HUES64 (cell line): ENCODE measurements at regions not wholly inside any gene's neighbourhood (a gene's known extent, or its start where the extent isn't known, plus 50 kb on each side); places are given as distances from the start of the nearest gene placed in this dataset.
A peak's percentile ranks its signal among the peaks of the same experiment; 100 is the strongest.

Source experiments
- H3K27ac ChIP-seq: 2 replicates; pipeline ENCODE4 v1.7.0; 2013; ENCODE audit warnings: low read depth, low read length, inconsistent platforms
- H3K27me3 ChIP-seq: 2 replicates; pipeline ENCODE4 v1.6.1; 2013; ENCODE audit warnings: mild to moderate bottlenecking, low read length; ENCODE audit not compliant: insufficient read depth
- H3K36me3 ChIP-seq: 2 replicates; pipeline ENCODE4 v1.6.1; 2013; ENCODE audit warnings: mild to moderate bottlenecking, low read length; ENCODE audit not compliant: insufficient read depth
- H3K4me1 ChIP-seq: 2 replicates; pipeline ENCODE4 v1.6.1; 2013; ENCODE audit warnings: mild to moderate bottlenecking, low read length, moderate library complexity; ENCODE audit not compliant: insufficient read depth
- H3K4me3 ChIP-seq: 2 replicates; pipeline ENCODE4 v1.5.1; 2013; ENCODE audit warnings: mild to moderate bottlenecking, low read length, moderate library complexity
- H3K9ac ChIP-seq: 2 replicates; pipeline ENCODE4 v1.6.1; 2013; ENCODE audit warnings: mild to moderate bottlenecking, low read depth, low read length
- H3K9me3 ChIP-seq: 2 replicates; pipeline ENCODE4 v1.6.1; 2013; ENCODE audit warnings: low read depth, low read length; ENCODE audit not compliant: insufficient read depth
- WGBS: fragments of 150-250, 120-280 bp; methylation state at CpG from one replicate; pipeline ENCODE4 v1.1.7; 2013; ENCODE audit warnings: missing lambda C conversion rate; 5-methylcytosine and 5-hydroxymethylcytosine counted together

DNA sequence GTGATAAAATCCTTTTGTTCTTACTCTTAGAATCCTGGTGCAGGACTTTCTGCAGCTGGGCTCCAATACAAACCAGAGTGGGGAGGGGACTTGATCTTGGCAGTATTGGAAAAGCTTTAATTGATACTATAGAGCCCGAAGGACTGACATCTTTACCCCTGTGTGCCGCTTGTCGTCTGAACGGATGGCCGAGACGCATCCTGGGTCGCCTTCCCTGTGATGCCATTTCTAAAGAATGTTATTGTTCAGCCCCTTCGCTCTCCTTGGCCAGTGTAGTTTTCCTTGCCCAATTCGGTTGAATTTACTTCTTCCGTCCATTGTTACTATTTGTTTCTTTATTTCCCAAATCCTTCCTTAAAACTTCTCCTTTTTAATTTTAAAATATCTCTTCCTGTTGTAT is 80.9 kb downstream of the CLDN34 start:
- Histone ChIP-seq H3K9ac (no peak overlapping the region), H3K27me3 (no peaks in the 10 kb centered on the region), H3K27ac (0 out of 2 replicates have a peak overlapping the region, but pooled peaks have one; percentile 13), H3K36me3 (no peaks in the 10 kb centered on the region), H3K4me1 (peaks cover 35% of the 10 kb centered on the region), H3K9me3 (no peaks in the 10 kb centered on the region), H3K4me3 (no peak overlapping the region)
- 40% methylated on average over 10 of the region's 10 CpGs for WGBS

DNA sequence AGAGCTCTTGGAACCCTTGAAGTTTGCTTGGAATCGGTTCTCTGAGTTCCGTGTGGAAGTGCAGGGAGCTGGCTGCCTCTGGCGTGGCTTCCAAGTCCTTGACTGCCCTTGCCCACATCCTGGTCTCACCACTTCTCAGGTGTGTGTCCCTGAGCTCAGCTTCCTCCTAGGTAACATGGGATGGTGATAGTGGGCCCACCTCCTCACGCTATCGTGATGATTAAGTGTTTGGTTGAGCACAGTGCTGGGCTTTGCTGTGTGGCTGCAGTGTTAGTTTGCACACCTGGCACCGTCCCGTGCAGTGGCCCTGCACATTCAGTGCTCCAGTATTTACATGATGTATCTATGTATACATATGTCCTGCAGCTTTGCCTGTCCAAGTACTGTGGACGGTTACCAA is 81.5 kb downstream of the CLDN34 start:
- Histone ChIP-seq H3K9ac (no peak overlapping the region), H3K36me3 (no peaks in the 10 kb centered on the region), H3K27me3 (no peaks in the 10 kb centered on the region), H3K4me3 (no peak overlapping the region), H3K9me3 (no peaks in the 10 kb centered on the region), H3K4me1 (peaks cover 35% of the 10 kb centered on the region), H3K27ac (no peak overlapping the region)
- WGBS, result 84% methylated on average over 5 of the region's 8 CpGs

DNA sequence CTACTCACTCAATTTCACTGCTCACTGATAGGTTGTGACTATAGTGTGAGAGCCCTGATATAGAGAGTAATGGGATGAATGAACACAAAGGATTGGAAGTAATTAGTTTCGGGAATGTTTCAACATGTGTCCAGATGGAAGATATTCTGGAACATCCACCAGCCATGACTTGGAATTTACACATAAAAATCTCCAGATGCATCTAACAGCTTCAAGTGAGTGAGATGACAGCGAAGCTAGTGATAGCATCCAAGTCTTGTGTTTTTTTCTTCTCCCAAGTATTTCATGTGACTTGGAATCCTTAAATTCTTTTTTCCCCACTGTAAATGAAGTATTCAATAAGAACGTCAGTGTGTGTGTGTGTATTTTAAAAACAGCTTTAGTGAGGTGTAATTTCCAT is 82.1 kb downstream of the CLDN34 start:
- Histone ChIP-seq H3K36me3 (no peaks in the 10 kb centered on the region), H3K9me3 (no peaks in the 10 kb centered on the region)
- WGBS, result 96% methylated on average over 2 of the region's 3 CpGs

DNA sequence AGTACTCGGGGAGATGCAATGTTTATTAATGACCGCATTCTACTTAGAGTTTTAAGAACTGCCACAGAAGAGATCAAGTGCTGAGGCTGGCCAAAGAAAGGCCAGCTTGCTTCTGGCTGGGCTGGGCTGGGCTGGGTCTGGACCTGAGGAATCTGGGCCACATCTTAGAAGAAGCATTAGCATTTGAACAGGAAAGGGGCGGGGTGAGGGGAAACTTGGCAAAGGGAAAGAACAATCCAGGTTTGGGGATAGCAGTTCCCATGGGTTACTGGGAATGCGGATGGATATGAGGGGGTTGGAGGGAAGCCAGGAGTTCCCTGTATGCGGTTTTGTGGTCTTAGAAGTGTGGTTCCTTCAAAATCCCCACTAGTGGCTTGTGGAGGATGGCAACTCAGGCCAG is 83.3 kb downstream of the CLDN34 start:
- Histone ChIP-seq H3K4me1 (peaks cover 35% of the 10 kb centered on the region), H3K4me3 (no peak overlapping the region), H3K9ac (no peak overlapping the region), H3K27ac (peak overlapping the region; percentile 56; the same call in 1 of the 2 replicates), H3K27me3 (no peaks in the 10 kb centered on the region), H3K9me3 (no peaks in the 10 kb centered on the region), H3K36me3 (no peaks in the 10 kb centered on the region)
- WGBS, result 22% methylated on average over 5 of the region's 5 CpGs

More for the DNA sequence above, 82.1 kb downstream of the CLDN34 start:
- no peak overlapping the region for H3K4me3 ChIP-seq
- H3K27ac ChIP-seq, result no peak overlapping the region; the same call in 1 of the 2 replicates
- H3K9ac ChIP-seq, result no peak overlapping the region
- H3K27me3 ChIP-seq, result no peaks in the 10 kb centered on the region
- H3K4me1 ChIP-seq, result peaks cover 35% of the 10 kb centered on the region

DNA sequence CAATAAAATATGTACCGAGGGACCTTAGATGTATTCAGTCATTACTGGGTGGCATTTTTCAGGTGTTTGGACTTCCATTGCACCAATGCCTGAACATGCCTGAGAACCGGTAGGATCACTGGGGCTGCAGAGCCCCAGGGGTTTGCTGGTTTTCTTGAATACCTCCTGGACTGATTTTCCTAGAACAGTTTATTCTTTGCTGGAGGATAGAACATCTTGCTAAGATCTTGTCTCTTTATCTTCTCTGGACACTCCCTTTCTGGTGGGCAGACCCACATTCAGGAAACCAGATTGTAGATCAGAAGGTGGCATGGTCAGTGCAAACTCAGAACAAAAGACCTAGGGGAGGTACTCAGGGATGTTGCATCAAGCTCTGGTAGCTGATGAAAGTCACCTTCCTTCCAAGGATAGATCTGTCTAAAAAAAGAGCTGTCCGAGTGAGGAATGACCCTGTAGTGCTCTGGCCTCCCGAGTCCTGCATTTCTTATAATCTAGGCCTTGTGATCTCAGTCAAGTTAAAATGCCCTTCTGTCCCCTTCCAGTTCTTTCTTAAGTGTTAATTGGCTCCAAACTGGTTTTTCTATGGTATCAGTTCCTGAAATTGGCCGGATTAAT is 84.8 kb downstream of the CLDN34 start:
- H3K9ac ChIP-seq, result no peak overlapping the region
- H3K36me3 ChIP-seq, result no peaks in the 10 kb centered on the region
- 90% methylated on average over 5 of the region's 5 CpGs for WGBS
- no peak overlapping the region for H3K4me3 ChIP-seq
- H3K27me3 ChIP-seq, result no peaks in the 10 kb centered on the region
- no peaks in the 10 kb centered on the region for H3K9me3 ChIP-seq
- H3K4me1 ChIP-seq, result peaks cover 35% of the 10 kb centered on the region
- H3K27ac ChIP-seq, result no peak overlapping the region

DNA sequence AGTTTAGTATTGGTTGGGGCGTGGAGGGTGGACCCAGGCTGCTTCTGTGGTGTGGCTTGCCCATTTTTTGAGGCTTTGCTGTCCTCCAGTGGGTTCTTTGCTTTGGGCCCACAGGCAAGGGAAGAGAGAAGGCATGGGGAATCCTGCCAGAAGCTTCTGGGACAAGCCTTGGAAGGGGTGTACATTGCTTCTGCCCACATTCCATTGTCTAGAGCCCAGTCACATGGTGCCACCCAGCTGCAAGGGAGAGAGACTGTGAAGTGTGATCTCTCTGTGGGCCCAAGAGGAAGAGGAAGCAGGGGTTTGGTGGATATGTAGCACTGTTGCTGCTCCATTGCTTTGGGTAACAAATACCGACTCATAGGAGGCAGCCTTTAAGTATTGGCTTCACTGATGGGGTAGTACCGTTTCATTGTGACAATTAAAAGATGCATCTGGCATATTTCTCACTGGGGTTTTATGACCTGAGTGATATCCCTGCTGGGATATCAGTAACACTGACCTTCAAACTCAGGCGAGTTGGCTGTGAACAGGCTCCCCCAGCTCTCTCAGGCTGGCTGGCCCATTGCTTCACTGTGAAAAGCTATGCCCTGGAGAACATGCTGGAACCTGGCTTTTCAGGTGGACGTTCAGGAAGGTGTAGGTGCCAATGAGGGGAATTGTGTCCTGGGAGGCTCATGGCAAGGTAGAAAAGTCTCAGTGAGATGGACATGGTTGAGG is 85.9 kb downstream of the CLDN34 start:
- 92% methylated on average over 5 of the region's 5 CpGs for WGBS
- no peak overlapping the region for H3K4me3 ChIP-seq
- no peak overlapping the region for H3K27ac ChIP-seq
- H3K36me3 ChIP-seq, result no peaks in the 10 kb centered on the region
- peaks cover 28% of the 10 kb centered on the region for H3K4me1 ChIP-seq
- no peak overlapping the region for H3K9ac ChIP-seq
- no peaks in the 10 kb centered on the region for H3K27me3 ChIP-seq
- no peaks in the 10 kb centered on the region for H3K9me3 ChIP-seq

DNA sequence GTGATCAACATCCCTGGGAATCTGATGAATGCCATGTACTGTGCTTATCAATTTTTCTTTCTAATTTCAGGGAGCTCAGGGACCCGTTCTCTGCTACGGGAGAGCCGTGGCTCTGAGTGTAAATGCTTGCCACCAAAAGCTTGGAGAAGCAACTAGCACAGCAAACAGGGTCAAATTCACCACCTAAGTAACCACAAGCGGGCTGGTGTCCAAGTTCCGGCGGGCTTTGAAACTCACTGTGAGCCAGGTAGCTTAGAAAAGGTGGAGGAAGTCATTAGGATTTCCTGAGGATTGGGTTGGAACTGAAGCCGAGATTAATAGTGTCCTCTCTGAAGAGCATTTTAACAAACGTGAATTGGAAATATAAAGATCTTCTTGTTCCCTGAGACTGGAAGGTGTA is 87.2 kb downstream of the CLDN34 start:
- Histone ChIP-seq H3K27me3 (no peaks in the 10 kb centered on the region), H3K36me3 (no peaks in the 10 kb centered on the region), H3K27ac (no peak overlapping the region), H3K4me3 (no peak overlapping the region), H3K9ac (no peak overlapping the region), H3K9me3 (no peaks in the 10 kb centered on the region), H3K4me1 (peaks cover 17% of the 10 kb centered on the region)
- 92% methylated on average over 8 of the region's 8 CpGs for WGBS

DNA sequence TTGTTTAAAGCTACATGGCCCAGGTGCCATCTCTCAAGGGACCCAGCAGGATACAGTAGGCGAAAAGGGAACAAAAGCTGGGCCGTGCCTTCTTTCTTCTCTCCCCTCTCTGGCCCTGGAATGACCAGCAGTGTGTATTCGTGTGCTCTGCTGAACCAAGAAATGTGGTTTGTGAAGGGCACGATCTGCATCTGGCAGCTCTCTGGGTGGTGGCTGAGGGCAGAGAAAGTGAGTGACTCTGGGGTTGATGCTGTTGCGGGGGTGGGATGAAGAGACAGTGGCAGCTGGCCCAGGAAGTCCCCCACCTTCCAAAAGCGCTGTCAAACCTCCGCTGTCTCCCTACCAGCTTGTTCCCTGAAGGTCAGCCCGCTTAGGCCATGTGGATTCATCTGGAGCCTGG is 88.3 kb downstream of the CLDN34 start:
- no peak overlapping the region for H3K27ac ChIP-seq
- no peak overlapping the region for H3K9ac ChIP-seq
- H3K36me3 ChIP-seq, result no peaks in the 10 kb centered on the region
- peaks cover 8% of the 10 kb centered on the region for H3K4me1 ChIP-seq
- no peaks in the 10 kb centered on the region for H3K27me3 ChIP-seq
- WGBS, result 91% methylated on average over 8 of the region's 8 CpGs
- H3K4me3 ChIP-seq, result no peak overlapping the region
- no peaks in the 10 kb centered on the region for H3K9me3 ChIP-seq

DNA sequence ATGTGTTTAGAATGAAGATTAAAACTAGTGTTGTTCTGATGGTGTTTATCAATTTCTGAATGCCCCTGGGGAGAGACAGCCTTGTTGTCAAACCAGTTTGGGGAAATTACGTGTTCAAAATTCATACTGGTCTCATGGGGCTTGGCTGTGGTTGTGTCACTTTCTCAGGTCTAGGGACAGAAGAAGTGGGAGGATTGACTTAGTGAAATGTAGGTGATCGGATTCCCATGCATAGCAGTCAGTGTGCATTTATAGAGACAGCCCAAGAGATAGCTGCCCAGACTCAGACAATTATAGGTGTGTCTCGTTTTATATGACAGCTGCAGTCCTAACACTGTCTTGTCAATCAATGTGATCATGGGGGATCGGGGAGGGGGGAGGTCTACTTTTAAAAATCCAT is 94.4 kb upstream of the CLCN4 start:
- Histone ChIP-seq H3K9ac (no peak overlapping the region), H3K9me3 (no peaks in the 10 kb centered on the region), H3K27me3 (no peaks in the 10 kb centered on the region), H3K27ac (no peak overlapping the region), H3K4me3 (no peak overlapping the region), H3K36me3 (peaks cover 4% of the 10 kb centered on the region; the same call in 1 of the 2 replicates), H3K4me1 (peaks cover 6% of the 10 kb centered on the region; the same call in 1 of the 2 replicates)
- WGBS, result 85% methylated on average over 3 of the region's 4 CpGs

DNA sequence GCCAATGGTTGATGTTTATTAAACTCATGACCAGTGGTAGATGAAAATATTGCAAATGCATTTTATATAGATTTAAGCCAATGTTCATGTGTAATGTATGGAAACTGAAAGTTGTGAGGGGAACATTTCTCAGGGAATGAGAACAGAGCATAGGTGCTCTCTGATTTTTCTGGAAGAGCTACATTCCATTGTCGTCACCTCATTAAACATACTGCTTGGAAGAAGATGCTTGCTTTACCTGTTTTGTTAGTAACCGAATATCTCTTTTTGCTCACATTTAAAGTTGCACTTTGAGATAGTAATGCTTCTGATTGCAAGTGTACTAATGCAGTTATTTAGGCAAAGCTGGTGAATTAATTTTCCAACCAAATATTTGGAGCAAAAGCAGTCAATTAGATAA is 93.8 kb upstream of the CLCN4 start:
- peaks cover 10% of the 10 kb centered on the region for H3K36me3 ChIP-seq
- no peak overlapping the region for H3K4me3 ChIP-seq
- H3K9me3 ChIP-seq, result no peaks in the 10 kb centered on the region
- H3K4me1 ChIP-seq, result peaks cover 6% of the 10 kb centered on the region; the same call in 1 of the 2 replicates
- 100% methylated on average over 1 of the region's 2 CpGs for WGBS
- H3K27ac ChIP-seq, result no peak overlapping the region
- H3K27me3 ChIP-seq, result no peaks in the 10 kb centered on the region
- H3K9ac ChIP-seq, result no peak overlapping the region

DNA sequence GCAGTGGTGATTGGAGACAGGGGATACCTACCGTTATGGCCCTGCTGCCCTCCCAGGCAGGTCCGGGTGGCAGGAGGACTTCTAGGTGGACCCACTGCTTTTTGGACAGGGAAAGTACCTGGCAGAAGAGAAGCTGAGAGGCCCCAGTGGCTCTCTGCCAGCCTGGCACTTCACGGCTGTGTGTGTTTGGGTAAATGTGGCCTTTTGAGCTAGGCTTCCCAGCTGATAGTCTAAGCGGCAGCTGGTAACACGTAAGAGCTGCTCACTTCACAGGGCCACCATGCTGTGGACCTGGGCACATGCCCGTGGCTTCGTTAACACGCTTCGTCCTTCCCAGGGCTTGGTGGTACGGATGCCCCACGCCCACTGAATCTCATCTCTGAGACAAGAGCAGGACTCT is 92.0 kb upstream of the CLCN4 start:
- H3K27ac ChIP-seq, result no peak overlapping the region
- 84% methylated on average over 11 of the region's 11 CpGs for WGBS
- H3K27me3 ChIP-seq, result no peaks in the 10 kb centered on the region
- H3K4me1 ChIP-seq, result peaks cover 6% of the 10 kb centered on the region; the same call in 1 of the 2 replicates
- H3K4me3 ChIP-seq, result no peak overlapping the region
- no peak overlapping the region for H3K9ac ChIP-seq
- peaks cover 16% of the 10 kb centered on the region for H3K36me3 ChIP-seq
- no peaks in the 10 kb centered on the region for H3K9me3 ChIP-seq
